Breast epithelium (tissue), 3 donors: ENCODE measurements at regions not wholly inside any gene's neighbourhood (a gene's known extent, or its start where the extent isn't known, plus 50 kb on each side); places are given as distances from the start of the nearest gene placed in this dataset.

Experiments used
- POLR2A ChIP-seq: fragments of 450-650 bp; IDR thresholded peaks from one replicate; pipeline ENCODE4 v1.6.1; 2016; ENCODE audit warnings: antibody characterized with exemption, mild to moderate bottlenecking, moderate library complexity
- TF ChIP-seq, protein P1 (sequence below), 3 donors: fragments of 450-650 bp; IDR thresholded peaks; one replicate each; pipeline ENCODE4 v1.5.1; 2016 to 2017; ENCODE audit warnings: antibody characterized with exemption in 3 of 3, mild to moderate bottlenecking in 3 of 3, moderate library complexity in 3 of 3

GRCh38 chr5:152171888-152172287, 233.2 kb downstream of the NMUR2 start:
- TF ChIP-seq, protein P1, sequence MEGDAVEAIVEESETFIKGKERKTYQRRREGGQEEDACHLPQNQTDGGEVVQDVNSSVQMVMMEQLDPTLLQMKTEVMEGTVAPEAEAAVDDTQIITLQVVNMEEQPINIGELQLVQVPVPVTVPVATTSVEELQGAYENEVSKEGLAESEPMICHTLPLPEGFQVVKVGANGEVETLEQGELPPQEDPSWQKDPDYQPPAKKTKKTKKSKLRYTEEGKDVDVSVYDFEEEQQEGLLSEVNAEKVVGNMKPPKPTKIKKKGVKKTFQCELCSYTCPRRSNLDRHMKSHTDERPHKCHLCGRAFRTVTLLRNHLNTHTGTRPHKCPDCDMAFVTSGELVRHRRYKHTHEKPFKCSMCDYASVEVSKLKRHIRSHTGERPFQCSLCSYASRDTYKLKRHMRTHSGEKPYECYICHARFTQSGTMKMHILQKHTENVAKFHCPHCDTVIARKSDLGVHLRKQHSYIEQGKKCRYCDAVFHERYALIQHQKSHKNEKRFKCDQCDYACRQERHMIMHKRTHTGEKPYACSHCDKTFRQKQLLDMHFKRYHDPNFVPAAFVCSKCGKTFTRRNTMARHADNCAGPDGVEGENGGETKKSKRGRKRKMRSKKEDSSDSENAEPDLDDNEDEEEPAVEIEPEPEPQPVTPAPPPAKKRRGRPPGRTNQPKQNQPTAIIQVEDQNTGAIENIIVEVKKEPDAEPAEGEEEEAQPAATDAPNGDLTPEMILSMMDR (IDR thresholded peaks at IDR 0.05), result no peak
- no peak for TF ChIP-seq POLR2A
